ENCODE measurements at regions not wholly inside any gene's neighbourhood (a gene's known extent, or its start where the extent isn't known, plus 50 kb on each side); places are given as distances from the start of the nearest gene placed in this dataset.
"Not testable (repeated sequence)": the region's sequence is repeated elsewhere in the genome, so short reads cannot be mapped to it uniquely, and the experiment has no call there.

- DNase-seq (ENCODE audit: low read depth) = no peak
Measured at GRCh38 chr14:81955123-81955522, 421.5 kb upstream of the SEL1L start.

GRCh38 chr14:81960781-81961180, 427.1 kb upstream of the SEL1L start:
- no peak for DNase-seq (ENCODE audit: low read depth)

- no peak for DNase-seq (ENCODE audit: low read depth)
Measured at GRCh38 chr14:81963846-81964245, 430.2 kb upstream of the SEL1L start.

- no peak for DNase-seq (ENCODE audit: low read depth)
Measured at GRCh38 chr14:81970307-81970706, 436.7 kb upstream of the SEL1L start.

- DNase-seq (ENCODE audit: low read depth) = no peak
Measured at GRCh38 chr14:81971911-81972310, 438.3 kb upstream of the SEL1L start.

GRCh38 chr14:81972601-81973000, 438.9 kb upstream of the SEL1L start:
- DNase-seq (ENCODE audit: low read depth) = no peak

- DNase-seq (ENCODE audit: low read depth) = no peak
Measured at GRCh38 chr14:81974543-81974942, 440.9 kb upstream of the SEL1L start.

- no peak for DNase-seq (ENCODE audit: low read depth)
Measured at GRCh38 chr14:81980601-81981306, 447.1 kb upstream of the SEL1L start.

- DNase-seq (ENCODE audit: low read depth) = no peak
Measured at GRCh38 chr14:81981307-81981675, 447.6 kb upstream of the SEL1L start.

GRCh38 chr14:81982046-81982445, 448.4 kb upstream of the SEL1L start:
- DNase-seq (ENCODE audit: low read depth) = no peak

- no peak for DNase-seq (ENCODE audit: low read depth)
Measured at GRCh38 chr14:81986005-81986404, 452.4 kb upstream of the SEL1L start.

- DNase-seq (ENCODE audit: low read depth) = no peak
Measured at GRCh38 chr14:81989211-81989610, 455.6 kb upstream of the SEL1L start.

GRCh38 chr14:81990312-81990761, 456.7 kb upstream of the SEL1L start:
- DNase-seq (ENCODE audit: low read depth) = peak; percentile 4

GRCh38 chr14:81991998-81992397, 458.3 kb upstream of the SEL1L start:
- no peak for DNase-seq (ENCODE audit: low read depth)

- no peak for DNase-seq (ENCODE audit: low read depth)
Measured at GRCh38 chr14:81993432-81993831, 459.8 kb upstream of the SEL1L start.

GRCh38 chr14:82003426-82003825, 469.8 kb upstream of the SEL1L start:
- DNase-seq (ENCODE audit: low read depth) = no peak

- DNase-seq (ENCODE audit: low read depth) = no peak
Measured at GRCh38 chr14:82009076-82009475, 475.4 kb upstream of the SEL1L start.

- no peak for DNase-seq (ENCODE audit: low read depth)
Measured at GRCh38 chr14:82009993-82010392, 476.3 kb upstream of the SEL1L start.

GRCh38 chr14:82011460-82011859, 477.8 kb upstream of the SEL1L start:
- no peak for DNase-seq (ENCODE audit: low read depth)

- DNase-seq (ENCODE audit: low read depth) = no peak
Measured at GRCh38 chr14:82029038-82029437, 495.4 kb upstream of the SEL1L start.

- DNase-seq (ENCODE audit: low read depth) = no peak
Measured at GRCh38 chr14:82035397-82035796, 501.7 kb upstream of the SEL1L start.

GRCh38 chr14:82038066-82038465, 504.4 kb upstream of the SEL1L start:
- DNase-seq (ENCODE audit: low read depth) = not testable (repeated sequence)

GRCh38 chr14:82045339-82045738, 511.7 kb upstream of the SEL1L start:
- DNase-seq (ENCODE audit: low read depth) = no peak

GRCh38 chr14:82046512-82047226, 513.0 kb upstream of the SEL1L start:
- DNase-seq (ENCODE audit: low read depth) = no peak

All from T follicular helper cell (primary cell).